Activated T-helper 2 cell treated with anti-CD3 and anti-CD28 coated beads, Interferon-gamma antibody, Interleukin-2, Interleukin-4, amounts not matched to agents 10 μg/mL and 5 μg/mL and 100 μg/mL, durations not matched to agents 14 hours and 24 hours and 36 hours (primary cell): ENCODE measurements at regions not wholly inside any gene's neighbourhood (a gene's known extent, or its start where the extent isn't known, plus 50 kb on each side); places are given as distances from the start of the nearest gene placed in this dataset.

ENCODE experiments used
- DNase-seq: peaks from one replicate; pipeline ENCODE4 v3.0.0; 2021; ENCODE audit warnings: low spot score
- H3K27ac Mint-ChIP-seq: one replicate; pipeline ENCODE4 v1.8.0; 2021; ENCODE audit warnings: mixed read lengths
- H3K27me3 Mint-ChIP-seq: one replicate; pipeline ENCODE4 v1.8.0; 2021; ENCODE audit warnings: low read depth, mixed read lengths
- H3K36me3 Mint-ChIP-seq: one replicate; pipeline ENCODE4 v1.8.0; 2021; ENCODE audit warnings: low read depth, mixed read lengths
- H3K4me1 Mint-ChIP-seq: one replicate; pipeline ENCODE4 v1.8.0; 2021; ENCODE audit warnings: low read depth, mixed read lengths
- H3K4me3 Mint-ChIP-seq: one replicate; pipeline ENCODE4 v1.8.0; 2021; ENCODE audit warnings: low read depth, mild to moderate bottlenecking, moderate library complexity, mixed read lengths
- H3K9me3 Mint-ChIP-seq: one replicate; pipeline ENCODE4 v1.8.0; 2021; ENCODE audit warnings: mixed read lengths
- intact Hi-C: fragments of 100-400 bp; cut with micrococcal nuclease; formaldehyde crosslinking; loops from one replicate; pipeline ENCODE4 v1.15.1; 2023

- intact Hi-C loops: no loop called here
- Mint-ChIP-seq H3K27me3 (no peaks in the 10 kb centered on the region), H3K9me3 (peaks cover 14% of the 10 kb centered on the region), H3K36me3 (no peaks in the 10 kb centered on the region), H3K27ac (no peak overlapping the region), H3K4me1 (no peaks in the 10 kb centered on the region), H3K4me3 (no peak overlapping the region)
- no peak for DNase-seq
Observed at GRCh38 chr3:6098516-6099157, 762.3 kb upstream of the GRM7 start.

- no peaks in the 10 kb centered on the region for H3K36me3 Mint-ChIP-seq
- no peaks in the 10 kb centered on the region for H3K27me3 Mint-ChIP-seq
- no peak overlapping the region for H3K4me3 Mint-ChIP-seq
- no peak overlapping the region for H3K27ac Mint-ChIP-seq
- no peak for DNase-seq
- peaks cover 14% of the 10 kb centered on the region for H3K9me3 Mint-ChIP-seq
- no peaks in the 10 kb centered on the region for H3K4me1 Mint-ChIP-seq
- intact Hi-C loops: no loop called here
Observed at GRCh38 chr3:6099458-6100075, 761.3 kb upstream of the GRM7 start.

GRCh38 chr3:6105187-6105586 is 755.7 kb upstream of the GRM7 start:
- H3K4me3 Mint-ChIP-seq: no peak overlapping the region
- no peak overlapping the region for H3K27ac Mint-ChIP-seq
- no peak for DNase-seq
- intact Hi-C loops: no loop called here
- H3K27me3 Mint-ChIP-seq: no peaks in the 10 kb centered on the region
- H3K4me1 Mint-ChIP-seq: no peaks in the 10 kb centered on the region
- H3K36me3 Mint-ChIP-seq: no peaks in the 10 kb centered on the region
- H3K9me3 Mint-ChIP-seq: peaks cover 26% of the 10 kb centered on the region

GRCh38 chr3:6108957-6109356 is 752.0 kb upstream of the GRM7 start:
- no peak overlapping the region for H3K27ac Mint-ChIP-seq
- no peak for DNase-seq
- H3K4me1 Mint-ChIP-seq: no peaks in the 10 kb centered on the region
- H3K27me3 Mint-ChIP-seq: no peaks in the 10 kb centered on the region
- H3K9me3 Mint-ChIP-seq: peaks cover 30% of the 10 kb centered on the region
- no peaks in the 10 kb centered on the region for H3K36me3 Mint-ChIP-seq
- intact Hi-C loops: no loop called here
- H3K4me3 Mint-ChIP-seq: no peak overlapping the region

GRCh38 chr3:6110451-6110850 is 750.5 kb upstream of the GRM7 start:
- Mint-ChIP-seq H3K9me3 (peaks cover 28% of the 10 kb centered on the region), H3K27me3 (no peaks in the 10 kb centered on the region), H3K4me3 (no peak overlapping the region), H3K27ac (no peak overlapping the region), H3K36me3 (no peaks in the 10 kb centered on the region), H3K4me1 (no peaks in the 10 kb centered on the region)
- DNase-seq: no peak
- intact Hi-C loops: no loop called here

- Mint-ChIP-seq H3K4me3 (no peak overlapping the region), H3K27me3 (no peaks in the 10 kb centered on the region), H3K4me1 (no peaks in the 10 kb centered on the region), H3K27ac (no peak overlapping the region), H3K9me3 (peaks cover 25% of the 10 kb centered on the region), H3K36me3 (no peaks in the 10 kb centered on the region)
- no peak for DNase-seq
- intact Hi-C loops: no loop called here
Observed at GRCh38 chr3:6112546-6112945, 748.4 kb upstream of the GRM7 start.

GRCh38 chr3:6113338-6113737 is 747.6 kb upstream of the GRM7 start:
- intact Hi-C loops: no loop called here
- H3K9me3 Mint-ChIP-seq: peaks cover 25% of the 10 kb centered on the region
- H3K4me1 Mint-ChIP-seq: no peaks in the 10 kb centered on the region
- no peaks in the 10 kb centered on the region for H3K27me3 Mint-ChIP-seq
- H3K27ac Mint-ChIP-seq: no peak overlapping the region
- H3K4me3 Mint-ChIP-seq: no peak overlapping the region
- H3K36me3 Mint-ChIP-seq: no peaks in the 10 kb centered on the region
- DNase-seq: no peak

GRCh38 chr3:6119367-6119766 is 741.5 kb upstream of the GRM7 start:
- Mint-ChIP-seq H3K36me3 (no peaks in the 10 kb centered on the region), H3K4me3 (no peak overlapping the region), H3K9me3 (peaks cover 7% of the 10 kb centered on the region), H3K27ac (no peak overlapping the region), H3K27me3 (no peaks in the 10 kb centered on the region), H3K4me1 (no peaks in the 10 kb centered on the region)
- intact Hi-C loops: no loop called here
- no peak for DNase-seq

GRCh38 chr3:6120786-6121185 is 740.1 kb upstream of the GRM7 start:
- H3K27me3 Mint-ChIP-seq: no peaks in the 10 kb centered on the region
- peaks cover 7% of the 10 kb centered on the region for H3K9me3 Mint-ChIP-seq
- no peak overlapping the region for H3K27ac Mint-ChIP-seq
- intact Hi-C loops: no loop called here
- DNase-seq: no peak
- no peaks in the 10 kb centered on the region for H3K36me3 Mint-ChIP-seq
- H3K4me3 Mint-ChIP-seq: no peak overlapping the region
- no peaks in the 10 kb centered on the region for H3K4me1 Mint-ChIP-seq

GRCh38 chr3:6124875-6125274 is 736.0 kb upstream of the GRM7 start:
- intact Hi-C loops: no loop called here
- Mint-ChIP-seq H3K4me1 (no peaks in the 10 kb centered on the region), H3K27me3 (no peaks in the 10 kb centered on the region), H3K27ac (no peak overlapping the region), H3K36me3 (no peaks in the 10 kb centered on the region), H3K9me3 (peaks cover 34% of the 10 kb centered on the region), H3K4me3 (no peak overlapping the region)
- no peak for DNase-seq

- Mint-ChIP-seq H3K27ac (no peak overlapping the region), H3K4me1 (no peaks in the 10 kb centered on the region), H3K4me3 (no peak overlapping the region), H3K27me3 (no peaks in the 10 kb centered on the region), H3K9me3 (peaks cover 38% of the 10 kb centered on the region), H3K36me3 (no peaks in the 10 kb centered on the region)
- intact Hi-C loops: no loop called here
- no peak for DNase-seq
Observed at GRCh38 chr3:6125520-6125919, 735.4 kb upstream of the GRM7 start.

GRCh38 chr3:6132684-6133432 is 728.1 kb upstream of the GRM7 start:
- Mint-ChIP-seq H3K4me3 (no peak overlapping the region), H3K27ac (no peak overlapping the region), H3K4me1 (no peaks in the 10 kb centered on the region), H3K27me3 (no peaks in the 10 kb centered on the region), H3K36me3 (no peaks in the 10 kb centered on the region), H3K9me3 (peaks cover 43% of the 10 kb centered on the region)
- intact Hi-C loops: no loop called here
- DNase-seq: no peak

GRCh38 chr3:6142707-6143106 is 718.2 kb upstream of the GRM7 start:
- Mint-ChIP-seq H3K27ac (no peak overlapping the region), H3K4me1 (no peaks in the 10 kb centered on the region), H3K4me3 (no peak overlapping the region), H3K36me3 (no peaks in the 10 kb centered on the region), H3K27me3 (no peaks in the 10 kb centered on the region), H3K9me3 (peaks cover 18% of the 10 kb centered on the region)
- DNase-seq: no peak
- intact Hi-C loops: no loop called here
